Right kidney (tissue), 1 donor: ENCODE measurements at regions not wholly inside any gene's neighbourhood (a gene's known extent, or its start where the extent isn't known, plus 50 kb on each side); places are given as distances from the start of the nearest gene placed in this dataset.

Experiments used
- DNase-seq: peaks from one replicate; pipeline ENCODE4 v3.0.0-alpha.2; 2016

- no peak for DNase-seq
These were observed 68.6 kb downstream of the ZNF621 start for GRCh38 chr3:40593351-40593750.

DNA sequence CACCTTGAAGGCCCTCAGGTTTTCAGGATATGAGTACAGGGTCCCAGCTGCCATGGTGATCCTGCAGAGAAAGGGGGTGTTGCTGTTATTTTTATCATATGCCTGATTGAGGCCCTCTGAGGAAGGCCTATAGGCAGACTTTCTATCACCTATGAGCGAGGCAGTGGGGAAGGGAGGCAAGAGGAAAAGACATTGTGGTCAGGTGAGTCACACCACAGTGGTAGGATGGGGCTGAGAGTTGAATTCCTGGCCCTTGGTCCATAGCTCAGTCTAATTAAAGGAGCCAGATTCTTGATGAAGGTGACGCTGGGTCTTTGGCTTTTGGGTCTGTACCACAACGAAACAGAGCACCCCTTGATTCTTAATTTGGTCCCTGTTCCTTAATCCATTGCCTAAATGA, 72.7 kb downstream of the ZNF621 start:
- DNase-seq = no peak

DNA sequence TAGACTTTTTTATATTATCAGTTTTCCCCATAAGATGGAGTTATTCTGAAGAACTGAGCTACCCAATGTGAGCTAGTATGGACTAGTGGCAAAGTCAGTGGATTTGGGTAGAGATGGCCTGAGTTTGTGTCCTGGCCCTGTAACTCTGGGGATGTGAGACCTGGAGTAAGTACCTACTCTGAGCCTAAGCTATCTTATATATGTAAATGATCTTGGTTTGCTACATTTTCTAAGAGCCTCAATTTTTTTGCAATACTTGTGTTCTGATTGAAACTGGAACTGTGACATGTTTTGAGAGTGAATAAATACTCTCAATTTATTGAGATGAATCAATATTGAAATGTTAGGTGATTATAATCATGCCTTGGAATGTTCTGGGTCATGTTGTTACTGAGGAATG, 73.6 kb downstream of the ZNF621 start:
- DNase-seq = no peak

- no peak for DNase-seq
These were observed 74.2 kb downstream of the ZNF621 start for GRCh38 chr3:40598962-40599361.

DNA sequence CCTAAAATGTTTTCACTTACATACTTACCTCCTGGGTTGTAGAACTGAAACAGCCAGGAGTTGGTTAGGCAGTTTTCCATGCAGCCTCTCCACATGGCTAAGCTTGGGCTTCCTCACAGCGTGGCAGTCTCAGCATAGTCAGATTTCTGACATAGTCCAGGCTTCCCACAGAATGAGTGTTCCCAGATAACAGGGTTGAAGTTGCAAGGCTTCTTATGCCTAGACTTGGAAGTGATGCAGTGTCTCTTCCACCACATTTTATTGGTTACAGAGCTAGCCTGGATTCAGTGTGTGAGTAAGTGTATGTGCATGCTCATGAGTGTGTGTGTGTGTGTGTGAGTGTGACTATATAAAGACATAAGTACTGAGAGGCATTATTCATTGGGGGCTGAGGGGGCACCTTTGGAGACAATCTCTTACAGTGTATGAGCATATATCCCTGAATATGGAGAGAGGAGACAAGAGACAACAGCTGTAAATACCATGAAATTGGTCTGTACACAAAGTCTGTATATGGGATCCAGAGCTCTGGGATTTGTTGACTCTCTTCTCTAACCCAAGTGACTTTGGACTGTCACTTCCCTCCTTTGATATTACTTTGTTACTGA, 78.1 kb downstream of the ZNF621 start:
- no peak for DNase-seq

- DNase-seq = no peak
These were observed 81.2 kb downstream of the ZNF621 start for GRCh38 chr3:40605960-40606359.

DNA sequence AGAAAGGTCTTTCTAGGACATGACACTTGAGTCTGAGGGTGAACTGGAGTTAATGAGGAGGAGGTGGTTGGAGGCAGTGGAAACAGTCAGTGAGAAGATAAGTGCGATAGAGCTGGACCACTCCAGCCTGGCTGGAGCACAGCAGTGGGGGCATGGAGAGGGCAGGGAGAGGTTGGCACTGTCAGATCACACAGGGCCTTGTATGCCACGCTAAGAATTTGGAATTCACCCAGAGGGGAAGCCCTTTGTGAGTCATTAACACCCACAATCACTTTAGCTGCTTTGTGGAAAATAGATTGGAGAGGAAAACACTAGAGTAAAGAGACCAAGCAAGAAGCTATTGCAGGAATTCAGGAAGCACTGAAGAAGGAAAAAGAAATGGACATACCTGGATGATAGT, 83.3 kb downstream of the ZNF621 start:
- DNase-seq = no peak

GRCh38 chr3:40613306-40613705, 88.5 kb downstream of the ZNF621 start:
- DNase-seq = no peak

GRCh38 chr3:40615110-40615915, 90.6 kb downstream of the ZNF621 start:
- peak; percentile 56 for DNase-seq

DNA sequence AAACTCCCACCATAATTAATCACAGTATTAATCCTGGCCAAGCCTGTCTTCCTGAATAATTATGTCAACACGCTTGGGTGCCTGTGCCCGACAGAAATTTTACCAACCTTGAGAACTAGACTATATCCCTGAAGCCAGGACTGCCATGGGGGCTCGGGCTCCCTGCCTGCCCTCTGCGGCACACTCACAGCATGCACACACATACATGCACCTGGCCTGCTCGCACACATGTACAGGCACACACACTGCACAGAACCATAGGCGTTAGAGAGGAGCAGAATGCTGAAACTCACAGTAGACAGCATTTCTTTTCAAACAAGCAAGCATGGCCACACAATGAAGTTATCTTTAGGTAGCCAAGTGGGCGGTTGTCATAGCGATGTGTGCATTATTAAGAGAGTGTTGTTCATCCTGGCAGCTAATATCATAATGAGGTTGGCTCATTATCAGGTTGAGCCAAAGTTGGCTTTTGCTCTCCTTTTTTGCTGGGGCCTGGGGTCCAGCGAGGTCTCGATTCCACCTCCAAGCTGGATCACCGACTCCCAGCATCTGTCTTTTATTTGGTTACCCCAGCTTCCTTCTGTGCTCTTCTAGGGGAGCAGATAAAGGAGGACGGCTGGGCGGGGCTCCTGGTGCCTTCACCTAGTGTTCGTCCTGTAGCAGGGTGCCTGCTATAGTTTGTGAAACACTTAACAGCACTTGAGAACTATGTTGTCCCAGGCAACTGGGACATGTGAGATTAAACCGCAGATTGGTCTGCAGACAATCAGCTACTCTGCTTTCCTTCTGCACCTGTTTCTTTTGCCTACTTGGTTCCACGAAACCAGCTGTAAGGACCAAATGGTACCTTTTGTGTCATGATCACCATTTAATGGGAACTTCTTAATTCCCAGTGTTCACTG, 91.4 kb downstream of the ZNF621 start:
- DNase-seq = no peak

DNA sequence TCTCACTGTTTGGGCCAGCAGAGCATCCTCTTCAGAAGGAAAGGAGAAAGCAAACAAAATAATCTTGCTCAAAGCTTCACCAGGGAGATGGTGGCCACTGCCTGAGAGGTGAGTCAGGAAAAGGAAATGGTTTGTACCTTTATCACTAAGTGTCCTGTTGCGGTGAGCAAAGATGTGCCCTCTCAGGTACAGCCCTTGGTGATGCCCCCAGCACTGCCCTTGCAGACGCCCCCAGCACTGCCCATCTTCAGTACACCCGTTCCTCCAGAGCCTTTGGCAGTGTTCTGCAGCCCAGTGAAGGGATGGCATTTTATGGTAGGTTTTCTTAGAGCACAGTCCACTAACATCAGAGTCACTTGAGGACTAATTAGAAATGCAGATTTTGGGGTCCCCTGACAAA, 92.3 kb downstream of the ZNF621 start:
- no peak for DNase-seq

- no peak for DNase-seq
These were observed 93.4 kb downstream of the ZNF621 start for GRCh38 chr3:40618158-40618557.

DNA sequence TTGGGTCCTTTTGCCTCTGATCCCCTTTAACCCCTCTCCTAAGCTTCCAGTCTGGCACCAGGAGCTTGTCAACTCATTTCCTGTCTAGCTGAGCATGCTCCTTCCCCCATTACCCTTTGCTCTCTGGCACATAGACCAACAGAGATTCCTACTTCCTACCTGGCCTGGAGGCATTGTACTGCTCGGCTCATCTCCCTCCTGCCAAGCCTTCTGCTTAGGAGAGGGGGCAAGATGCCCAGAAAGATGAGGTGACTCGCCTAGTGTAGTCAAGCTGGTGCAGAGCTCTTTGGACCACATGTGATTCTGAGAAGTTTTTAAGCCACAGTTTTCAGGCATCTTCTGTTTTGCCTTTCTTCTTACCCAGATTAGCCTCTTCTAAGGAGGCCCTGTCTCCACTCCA, 95.4 kb downstream of the ZNF621 start:
- DNase-seq = no peak

DNA sequence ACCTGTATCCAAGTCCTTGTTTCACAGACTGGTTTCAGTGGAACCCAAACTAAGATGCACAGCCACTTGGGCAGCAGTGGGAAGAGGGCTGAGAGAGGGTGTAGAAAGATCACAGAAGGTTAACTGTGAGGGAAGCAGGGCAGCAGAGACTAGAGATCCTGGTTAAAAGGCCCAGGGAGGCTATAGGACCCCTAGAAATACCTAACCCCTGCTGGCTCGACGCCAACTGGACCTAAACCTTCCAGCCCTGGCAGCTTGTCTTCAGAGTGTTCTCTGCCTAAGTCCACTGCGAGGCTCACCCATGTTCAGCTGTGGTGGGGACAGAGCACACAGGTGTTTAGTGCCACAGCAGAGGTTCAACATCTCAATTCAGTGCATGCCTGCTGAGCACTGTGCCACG, 96.5 kb downstream of the ZNF621 start:
- DNase-seq = no peak

DNA sequence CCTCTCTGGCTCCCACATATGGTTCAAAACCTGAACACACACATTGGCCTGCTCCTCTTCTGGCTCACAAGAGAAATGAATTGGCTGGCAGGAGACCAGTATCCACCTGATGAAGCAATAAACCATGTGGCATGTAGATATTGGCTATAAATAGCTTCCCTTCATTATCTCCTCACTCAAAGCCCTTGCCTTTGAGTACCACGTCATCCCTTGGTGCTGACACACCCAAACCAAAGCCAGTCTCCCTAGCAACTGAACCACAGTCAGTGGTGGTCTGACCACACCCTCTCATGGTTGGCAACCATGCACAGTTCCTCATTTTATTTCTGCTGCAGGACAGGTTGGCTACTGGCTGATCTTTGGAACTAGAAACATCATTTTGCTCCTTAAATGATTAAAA, 98.8 kb downstream of the ZNF621 start:
- DNase-seq = no peak

- no peak for DNase-seq
These were observed 99.5 kb downstream of the ZNF621 start for GRCh38 chr3:40624189-40624769.

- no peak for DNase-seq
These were observed 102.3 kb downstream of the ZNF621 start for GRCh38 chr3:40627095-40627494.

- no peak for DNase-seq
These were observed 104.2 kb downstream of the ZNF621 start for GRCh38 chr3:40628984-40629383.

DNA sequence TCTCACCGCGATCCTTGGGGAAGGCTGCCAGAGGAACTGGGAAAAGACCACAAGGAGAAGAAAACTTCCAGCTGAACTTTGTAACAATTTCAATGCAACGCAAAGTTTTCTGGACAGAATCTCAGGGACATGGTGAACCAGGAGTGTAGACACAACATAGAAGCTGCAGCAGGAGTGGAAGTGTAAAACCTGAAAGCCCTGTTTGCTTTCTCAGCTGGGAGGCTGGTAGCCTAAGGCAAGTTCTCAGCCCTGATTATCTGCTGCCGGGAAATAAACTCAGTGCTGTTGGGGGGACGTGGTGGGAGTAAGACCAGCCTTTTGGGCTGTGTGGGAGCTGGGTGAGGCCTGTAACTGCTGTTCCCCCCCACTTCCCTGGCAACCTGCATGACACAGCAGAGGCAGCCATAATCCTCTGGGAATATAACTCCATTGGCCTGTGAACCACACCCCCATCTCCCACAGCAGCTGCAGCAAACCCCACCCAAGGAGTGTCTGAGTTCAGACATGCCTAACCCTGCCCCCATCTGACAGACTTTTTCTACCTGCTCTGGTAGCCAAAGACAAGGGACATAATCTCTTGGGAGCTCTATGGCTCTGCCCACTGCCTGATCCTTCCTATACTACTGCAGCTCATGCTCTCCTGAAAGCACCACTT, 106.7 kb downstream of the ZNF621 start:
- no peak for DNase-seq

DNA sequence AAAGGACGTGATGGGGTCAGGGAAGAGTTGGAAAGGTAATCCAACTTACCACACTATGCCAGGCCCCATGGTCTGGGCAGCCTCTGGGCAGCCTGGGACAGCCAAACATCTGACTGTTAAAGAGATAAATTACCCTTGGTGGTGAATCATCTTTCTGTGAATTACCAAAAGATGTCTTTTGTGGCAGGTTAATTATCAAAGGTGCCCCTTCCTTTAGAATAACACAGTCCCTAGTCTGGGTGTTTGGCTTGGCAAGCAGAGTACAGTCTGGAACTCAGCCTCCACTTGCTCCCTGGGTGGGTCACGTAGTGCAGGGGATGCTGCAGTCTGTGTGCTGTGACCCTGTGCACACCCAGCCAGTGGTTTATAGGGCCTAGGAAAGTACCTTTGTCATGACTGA, 113.1 kb downstream of the ZNF621 start:
- no peak for DNase-seq

- DNase-seq = no peak
These were observed 114.2 kb downstream of the ZNF621 start for GRCh38 chr3:40639006-40639405.

GRCh38 chr3:40642812-40643211, 118.1 kb downstream of the ZNF621 start:
- DNase-seq = no peak
